ENCODE measurements at regions not wholly inside any gene's neighbourhood (a gene's known extent, or its start where the extent isn't known, plus 50 kb on each side); places are given as distances from the start of the nearest gene placed in this dataset.

- Histone ChIP-seq H3K27me3 (replicated peaks) (no peaks in the 10 kb centered on the region), H3K4me3 (no peak overlapping the region), H3K36me3 (no peaks in the 10 kb centered on the region), H3K27ac (no peak overlapping the region), H3K4me1 (replicated peaks) (peaks cover 7% of the 10 kb centered on the region), H3K9me3 (replicated peaks) (no peaks in the 10 kb centered on the region)
- no peak for DNase-seq (ENCODE audit: low read depth in 1 of 2, low spot score in 2 of 2)
These were observed 789.3 kb downstream of the USP25 start for GRCh38 chr21:16519036-16519435.

GRCh38 chr21:16519644-16520043, 789.9 kb downstream of the USP25 start:
- H3K27ac ChIP-seq, result no peak overlapping the region
- no peaks in the 10 kb centered on the region for H3K36me3 ChIP-seq
- no peaks in the 10 kb centered on the region for H3K9me3 ChIP-seq (replicated peaks)
- DNase-seq (ENCODE audit: low read depth in 1 of 2, low spot score in 2 of 2), result no peak
- no peak overlapping the region for H3K4me3 ChIP-seq
- no peaks in the 10 kb centered on the region for H3K27me3 ChIP-seq (replicated peaks)
- peaks cover 7% of the 10 kb centered on the region for H3K4me1 ChIP-seq (replicated peaks)

DNA sequence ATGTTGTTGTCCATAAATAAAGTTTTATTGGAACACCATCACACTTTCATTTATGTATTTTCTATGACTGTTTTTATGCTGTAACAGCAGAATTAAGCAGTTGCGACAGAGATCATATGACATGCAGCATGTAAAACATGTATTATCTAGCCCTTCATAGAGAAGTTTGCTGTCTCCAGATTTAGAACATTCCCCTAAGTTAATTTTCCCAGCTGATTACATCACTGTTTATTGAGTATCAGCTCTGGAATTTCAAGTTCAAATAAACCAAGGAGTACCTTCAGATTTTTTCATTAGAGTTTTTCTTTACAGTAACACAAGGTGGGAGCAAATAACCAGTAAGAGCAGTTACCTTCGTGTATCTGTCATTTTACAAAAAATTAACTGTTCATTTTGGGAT, 792.8 kb downstream of the USP25 start:
- peak in 1 of 2 experiments; percentile 37 for DNase-seq (ENCODE audit: low read depth in 1 of 2, low spot score in 2 of 2)
- Histone ChIP-seq H3K4me3 (no peak overlapping the region), H3K4me1 (replicated peaks) (peaks cover 7% of the 10 kb centered on the region), H3K27ac (no peak overlapping the region), H3K36me3 (no peaks in the 10 kb centered on the region), H3K27me3 (replicated peaks) (no peaks in the 10 kb centered on the region), H3K9me3 (replicated peaks) (no peaks in the 10 kb centered on the region)

DNA sequence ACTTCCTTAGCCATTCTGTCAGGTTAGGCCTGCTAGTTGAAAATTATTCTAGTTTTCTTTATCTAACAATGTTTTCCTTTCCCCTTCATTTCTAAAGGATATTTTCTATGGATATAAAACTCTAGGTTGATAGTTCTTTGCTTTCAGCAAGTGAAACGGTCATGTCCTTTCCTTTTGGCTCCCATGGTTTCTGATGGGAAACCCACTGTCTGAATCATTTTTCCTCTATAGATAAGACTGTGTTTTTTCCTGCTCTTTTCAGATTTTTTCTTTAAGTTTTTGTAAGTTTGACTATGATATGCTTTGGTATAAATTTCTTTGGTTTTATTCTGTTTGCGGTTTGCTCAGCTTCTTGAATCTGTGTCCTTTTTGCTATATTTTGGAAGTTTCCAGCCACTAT, 800.9 kb downstream of the USP25 start:
- Histone ChIP-seq H3K27me3 (replicated peaks) (no peaks in the 10 kb centered on the region), H3K4me3 (no peak overlapping the region), H3K27ac (no peak overlapping the region), H3K36me3 (no peaks in the 10 kb centered on the region), H3K9me3 (replicated peaks) (no peaks in the 10 kb centered on the region), H3K4me1 (replicated peaks) (peaks cover 18% of the 10 kb centered on the region)
- no peak for DNase-seq (ENCODE audit: low read depth in 1 of 2, low spot score in 2 of 2)

DNA sequence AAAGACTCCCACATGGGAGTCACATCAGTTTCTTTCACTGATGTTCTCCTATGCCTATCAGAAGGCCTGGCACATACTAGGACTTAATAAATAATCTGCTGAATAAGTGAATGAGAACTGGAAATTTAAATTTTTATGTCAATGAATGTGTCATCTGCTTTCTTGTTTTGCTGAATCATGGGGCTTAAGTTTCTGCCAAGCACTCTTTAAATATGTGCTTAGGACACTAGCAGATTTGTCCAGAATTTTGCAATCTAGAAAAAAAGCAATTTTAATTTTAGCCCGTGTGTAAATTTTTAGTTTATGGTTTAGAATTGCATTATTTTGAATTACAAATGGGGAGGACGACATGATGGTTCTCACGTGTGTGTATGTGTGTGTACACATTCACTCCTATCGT, 803.1 kb downstream of the USP25 start:
- Histone ChIP-seq H3K27me3 (replicated peaks) (no peaks in the 10 kb centered on the region), H3K36me3 (no peaks in the 10 kb centered on the region), H3K27ac (no peak overlapping the region), H3K9me3 (replicated peaks) (no peaks in the 10 kb centered on the region), H3K4me3 (no peak overlapping the region), H3K4me1 (replicated peaks) (peaks cover 30% of the 10 kb centered on the region)
- no peak for DNase-seq (ENCODE audit: low read depth in 1 of 2, low spot score in 2 of 2)

GRCh38 chr21:16533692-16534407, 804.1 kb downstream of the USP25 start:
- peak in 1 of 2 experiments; percentile 19 for DNase-seq (ENCODE audit: low read depth in 1 of 2, low spot score in 2 of 2)
- Histone ChIP-seq H3K9me3 (replicated peaks) (no peaks in the 10 kb centered on the region), H3K4me3 (no peak overlapping the region), H3K27ac (no peak overlapping the region), H3K36me3 (no peaks in the 10 kb centered on the region), H3K27me3 (replicated peaks) (no peaks in the 10 kb centered on the region), H3K4me1 (replicated peaks) (peaks cover 30% of the 10 kb centered on the region)

DNA sequence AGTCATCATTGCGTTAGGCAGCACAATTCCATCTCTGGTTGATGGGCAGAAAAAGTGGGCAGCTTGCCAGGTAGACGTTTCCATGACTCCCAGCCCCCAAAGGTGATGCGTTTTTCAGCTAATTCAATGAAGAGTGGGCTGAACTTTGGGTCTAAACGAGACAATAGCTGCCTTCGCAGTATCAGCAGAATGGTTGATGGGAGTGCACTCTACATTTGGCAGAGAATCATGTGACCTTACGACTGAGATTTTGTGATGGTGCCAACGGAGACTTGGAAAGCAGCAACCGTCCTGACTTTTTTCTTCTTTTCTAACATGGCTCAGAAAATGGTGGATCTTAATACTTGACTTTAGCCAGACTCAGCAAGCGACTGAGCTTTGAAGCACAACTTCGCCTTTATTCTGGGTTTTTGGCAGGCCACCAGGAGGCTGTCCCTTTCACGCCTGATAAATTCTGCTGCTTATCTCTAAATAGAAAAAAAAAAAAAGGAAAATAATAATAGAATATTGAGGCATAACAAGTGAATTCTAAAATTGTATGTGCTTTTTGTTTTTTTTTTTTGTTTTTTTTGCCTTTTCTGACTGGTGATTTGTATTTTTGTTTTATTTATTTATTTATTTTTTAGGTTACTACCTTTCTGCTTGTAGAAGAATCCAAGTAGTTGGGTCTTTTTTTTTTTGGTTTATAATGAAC, 804.8 kb downstream of the USP25 start:
- peak; percentile 46 to 47 for DNase-seq (ENCODE audit: low read depth in 1 of 2, low spot score in 2 of 2)
- Histone ChIP-seq H3K27ac (peak overlapping the region; percentile 33; the same call in 1 of the 2 replicates), H3K9me3 (replicated peaks) (no peaks in the 10 kb centered on the region), H3K36me3 (no peaks in the 10 kb centered on the region), H3K4me1 (replicated peaks) (peaks cover 30% of the 10 kb centered on the region), H3K27me3 (replicated peaks) (no peaks in the 10 kb centered on the region), H3K4me3 (no peak overlapping the region)

GRCh38 chr21:16535102-16535422, 805.3 kb downstream of the USP25 start:
- H3K4me1 ChIP-seq (replicated peaks), result peaks cover 30% of the 10 kb centered on the region
- no peak overlapping the region for H3K27ac ChIP-seq
- peak; percentile 46 to 59 for DNase-seq (ENCODE audit: low read depth in 1 of 2, low spot score in 2 of 2)

GRCh38 chr21:16535626-16536025, 805.8 kb downstream of the USP25 start:
- no peaks in the 10 kb centered on the region for H3K9me3 ChIP-seq (replicated peaks)
- H3K27ac ChIP-seq, result no peak overlapping the region
- H3K4me3 ChIP-seq, result no peak overlapping the region
- peaks cover 30% of the 10 kb centered on the region for H3K4me1 ChIP-seq (replicated peaks)
- no peak for DNase-seq (ENCODE audit: low read depth in 1 of 2, low spot score in 2 of 2)
- H3K27me3 ChIP-seq (replicated peaks), result no peaks in the 10 kb centered on the region
- H3K36me3 ChIP-seq, result no peaks in the 10 kb centered on the region

More at GRCh38 chr21:16535102-16535422, 805.3 kb downstream of the USP25 start:
- Histone ChIP-seq H3K9me3 (replicated peaks) (no peaks in the 10 kb centered on the region), H3K4me3 (no peak overlapping the region), H3K27me3 (replicated peaks) (no peaks in the 10 kb centered on the region), H3K36me3 (no peaks in the 10 kb centered on the region)

- peaks cover 33% of the 10 kb centered on the region for H3K4me1 ChIP-seq (replicated peaks)
- H3K27me3 ChIP-seq (replicated peaks), result no peaks in the 10 kb centered on the region
- H3K9me3 ChIP-seq (replicated peaks), result no peaks in the 10 kb centered on the region
- H3K4me3 ChIP-seq, result no peak overlapping the region
- DNase-seq (ENCODE audit: low read depth in 1 of 2, low spot score in 2 of 2), result peak in 1 of 2 experiments; percentile 6
- H3K27ac ChIP-seq, result no peak overlapping the region
- no peaks in the 10 kb centered on the region for H3K36me3 ChIP-seq
These were observed 806.4 kb downstream of the USP25 start for GRCh38 chr21:16536140-16536539.

DNA sequence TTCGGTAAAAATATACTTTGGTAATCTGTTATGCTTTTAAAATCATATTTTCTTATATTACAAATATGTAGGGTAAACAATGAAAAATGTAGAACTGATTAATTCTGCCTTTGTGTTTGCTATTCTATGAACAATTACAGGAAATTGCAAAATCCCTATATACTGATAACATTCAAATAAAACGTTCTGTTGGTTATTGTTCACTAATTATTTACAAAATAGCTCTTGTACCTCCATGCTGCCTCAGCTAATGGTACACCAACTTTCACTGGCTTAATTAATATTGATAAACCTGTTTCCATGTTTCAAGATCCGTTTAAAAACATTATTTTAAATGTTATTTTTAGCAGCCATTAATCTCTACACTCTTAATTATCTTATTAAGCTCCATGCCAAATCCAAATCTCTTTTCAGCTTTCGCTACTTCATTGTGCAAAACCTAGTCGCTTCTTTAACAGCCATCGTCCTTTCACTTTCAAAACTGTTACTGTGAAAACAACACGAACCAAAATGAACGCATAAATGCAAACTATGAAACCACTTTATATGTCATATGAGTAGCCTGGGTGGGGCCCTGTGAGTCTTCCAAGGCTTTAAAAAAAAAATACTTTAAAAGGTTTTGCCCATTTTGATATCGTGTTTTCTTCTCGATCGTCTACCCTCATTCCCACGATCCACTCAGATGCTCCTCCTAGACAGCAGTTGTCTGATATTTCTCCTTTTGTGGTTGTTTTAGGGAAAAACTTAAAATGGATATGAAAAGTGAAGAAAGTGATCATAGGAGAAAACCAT, 807.1 kb downstream of the USP25 start:
- Histone ChIP-seq H3K27ac (peak overlapping the region; percentile 95), H3K27me3 (replicated peaks) (no peaks in the 10 kb centered on the region), H3K36me3 (no peaks in the 10 kb centered on the region), H3K9me3 (replicated peaks) (no peaks in the 10 kb centered on the region), H3K4me1 (replicated peaks) (peaks cover 38% of the 10 kb centered on the region), H3K4me3 (peak overlapping the region; percentile 47)
- peak in 1 of 2 experiments; percentile 76 for DNase-seq (ENCODE audit: low read depth in 1 of 2, low spot score in 2 of 2)

- H3K9me3 ChIP-seq (replicated peaks), result no peaks in the 10 kb centered on the region
- no peak for DNase-seq (ENCODE audit: low read depth in 1 of 2, low spot score in 2 of 2)
- peaks cover 38% of the 10 kb centered on the region for H3K4me1 ChIP-seq (replicated peaks)
- no peaks in the 10 kb centered on the region for H3K27me3 ChIP-seq (replicated peaks)
- peak overlapping the region; percentile 47 for H3K4me3 ChIP-seq
- H3K27ac ChIP-seq, result peak overlapping the region; percentile 95
- no peaks in the 10 kb centered on the region for H3K36me3 ChIP-seq
These were observed 807.7 kb downstream of the USP25 start for GRCh38 chr21:16537501-16537900.

- H3K4me3 ChIP-seq, result no peak overlapping the region
These were observed 808.6 kb downstream of the USP25 start for GRCh38 chr21:16538405-16538804.

GRCh38 chr21:16538936-16539440, 809.2 kb downstream of the USP25 start:
- peaks cover 27% of the 10 kb centered on the region for H3K4me1 ChIP-seq (replicated peaks)
- no peak overlapping the region for H3K4me3 ChIP-seq
- H3K27me3 ChIP-seq (replicated peaks), result no peaks in the 10 kb centered on the region
- H3K27ac ChIP-seq, result no peak overlapping the region
- H3K36me3 ChIP-seq, result no peaks in the 10 kb centered on the region
- no peak for DNase-seq (ENCODE audit: low read depth in 1 of 2, low spot score in 2 of 2)
- H3K9me3 ChIP-seq (replicated peaks), result no peaks in the 10 kb centered on the region

More at GRCh38 chr21:16538405-16538804, 808.6 kb downstream of the USP25 start:
- no peak for DNase-seq (ENCODE audit: low read depth in 1 of 2, low spot score in 2 of 2)
- Histone ChIP-seq H3K27ac (no peak overlapping the region), H3K4me1 (replicated peaks) (peaks cover 32% of the 10 kb centered on the region), H3K9me3 (replicated peaks) (no peaks in the 10 kb centered on the region), H3K27me3 (replicated peaks) (no peaks in the 10 kb centered on the region), H3K36me3 (no peaks in the 10 kb centered on the region)
